Breast epithelium (tissue), 4 donors: ENCODE measurements at regions not wholly inside any gene's neighbourhood (a gene's known extent, or its start where the extent isn't known, plus 50 kb on each side); places are given as distances from the start of the nearest gene placed in this dataset.

Experiments
- DNase-seq, 2 donors: peaks; one replicate each; pipeline ENCODE4 v3.0.0-alpha.2; 2019; ENCODE audit warnings: low spot score in 2 of 2
- H3K27ac ChIP-seq, 2 donors: fragments of 200-600 bp; sonication (generic) in 1 of 2; one replicate each; pipeline ENCODE4 v1.5.1; 2016 to 2019; ENCODE audit warnings: mild to moderate bottlenecking in 1 of 2
- H3K27me3 ChIP-seq, 2 donors: fragments of 200-600 bp; sonication (generic) in 1 of 2; one replicate each; pipeline versions ENCODE4 v1.5.1 to v1.6.0; 2017 to 2019; ENCODE audit warnings: control low read depth in 1 of 2, mild to moderate bottlenecking in 1 of 2
- H3K36me3 ChIP-seq: fragments of 200-600 bp; one replicate; pipeline ENCODE4 v1.5.1; 2019
- H3K4me1 ChIP-seq, 2 donors: fragments of 200-600 bp; sonication (generic); one replicate each; pipeline ENCODE4 v1.5.1; 2016 to 2019; ENCODE audit warnings: control low read depth in 1 of 2
- H3K4me3 ChIP-seq, 3 donors: fragments of 200-600 bp; sonication (generic); 1 replicate in 2 of 3; 2 replicates in 1 of 3; pipeline ENCODE4 v1.5.1; 2016 to 2019; ENCODE audit warnings: mild to moderate bottlenecking in 3 of 3, moderate library complexity in 2 of 3
- H3K9me3 ChIP-seq, 2 donors: fragments of 200-600 bp; sonication (generic) in 1 of 2; one replicate each; pipeline ENCODE4 v1.5.1; 2016 to 2019; ENCODE audit warnings: control low read depth in 1 of 2
- POLR2A ChIP-seq: fragments of 450-650 bp; IDR thresholded peaks from one replicate; pipeline ENCODE4 v1.6.1; 2016; ENCODE audit warnings: antibody characterized with exemption, mild to moderate bottlenecking, moderate library complexity
- POLR2AphosphoS5 ChIP-seq, 3 donors: sonication (generic); formaldehyde crosslinking; IDR thresholded peaks; one replicate each; pipeline ENCODE4 v1.6.1; 2017; ENCODE audit warnings: antibody characterized with exemption in 3 of 3
- intact Hi-C: fragments of 100-400 bp; cut with DNase I; formaldehyde crosslinking; loops from one replicate; pipeline ENCODE4 v1.15.1; 2023; ENCODE audit warnings: low total_unique reads
- TF ChIP-seq, protein P1 (sequence below), 3 donors: fragments of 450-650 bp; IDR thresholded peaks; one replicate each; pipeline ENCODE4 v1.5.1; 2016 to 2017; ENCODE audit warnings: antibody characterized with exemption in 3 of 3, mild to moderate bottlenecking in 3 of 3, moderate library complexity in 3 of 3

- no peaks in the 10 kb centered on the region for H3K9me3 ChIP-seq
- DNase-seq = no peak
- H3K4me1 ChIP-seq = no peaks in the 10 kb centered on the region
- intact Hi-C loops = no loop called here
- H3K27me3 ChIP-seq = peaks cover 0 to 9% of the 10 kb centered on the region in 2 donors
- no peak overlapping the region for H3K4me3 ChIP-seq
- H3K36me3 ChIP-seq = no peaks in the 10 kb centered on the region
- TF ChIP-seq POLR2AphosphoS5 (IDR thresholded peaks at IDR 0.05) (no peak), POLR2A (no peak)
- TF ChIP-seq, protein P1, sequence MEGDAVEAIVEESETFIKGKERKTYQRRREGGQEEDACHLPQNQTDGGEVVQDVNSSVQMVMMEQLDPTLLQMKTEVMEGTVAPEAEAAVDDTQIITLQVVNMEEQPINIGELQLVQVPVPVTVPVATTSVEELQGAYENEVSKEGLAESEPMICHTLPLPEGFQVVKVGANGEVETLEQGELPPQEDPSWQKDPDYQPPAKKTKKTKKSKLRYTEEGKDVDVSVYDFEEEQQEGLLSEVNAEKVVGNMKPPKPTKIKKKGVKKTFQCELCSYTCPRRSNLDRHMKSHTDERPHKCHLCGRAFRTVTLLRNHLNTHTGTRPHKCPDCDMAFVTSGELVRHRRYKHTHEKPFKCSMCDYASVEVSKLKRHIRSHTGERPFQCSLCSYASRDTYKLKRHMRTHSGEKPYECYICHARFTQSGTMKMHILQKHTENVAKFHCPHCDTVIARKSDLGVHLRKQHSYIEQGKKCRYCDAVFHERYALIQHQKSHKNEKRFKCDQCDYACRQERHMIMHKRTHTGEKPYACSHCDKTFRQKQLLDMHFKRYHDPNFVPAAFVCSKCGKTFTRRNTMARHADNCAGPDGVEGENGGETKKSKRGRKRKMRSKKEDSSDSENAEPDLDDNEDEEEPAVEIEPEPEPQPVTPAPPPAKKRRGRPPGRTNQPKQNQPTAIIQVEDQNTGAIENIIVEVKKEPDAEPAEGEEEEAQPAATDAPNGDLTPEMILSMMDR (IDR thresholded peaks at IDR 0.05) = no peak
- no peak overlapping the region for H3K27ac ChIP-seq
Observed at GRCh38 chr10:125462845-125463244, 220.1 kb downstream of the TEX36 start.

GRCh38 chr10:125460326-125460725 is 222.6 kb downstream of the TEX36 start:
- H3K4me3 ChIP-seq = no peak overlapping the region
- no peaks in the 10 kb centered on the region for H3K36me3 ChIP-seq
- TF ChIP-seq POLR2AphosphoS5 (IDR thresholded peaks at IDR 0.05) = no peak
- TF ChIP-seq POLR2A = no peak
- TF ChIP-seq, protein P1 (IDR thresholded peaks at IDR 0.05) = no peak
- no peaks in the 10 kb centered on the region for H3K9me3 ChIP-seq
- no peak overlapping the region for H3K27ac ChIP-seq
- DNase-seq = no peak
- intact Hi-C loops = no loop called here
- H3K4me1 ChIP-seq = no peaks in the 10 kb centered on the region
- H3K27me3 ChIP-seq = no peaks in the 10 kb centered on the region

DNA sequence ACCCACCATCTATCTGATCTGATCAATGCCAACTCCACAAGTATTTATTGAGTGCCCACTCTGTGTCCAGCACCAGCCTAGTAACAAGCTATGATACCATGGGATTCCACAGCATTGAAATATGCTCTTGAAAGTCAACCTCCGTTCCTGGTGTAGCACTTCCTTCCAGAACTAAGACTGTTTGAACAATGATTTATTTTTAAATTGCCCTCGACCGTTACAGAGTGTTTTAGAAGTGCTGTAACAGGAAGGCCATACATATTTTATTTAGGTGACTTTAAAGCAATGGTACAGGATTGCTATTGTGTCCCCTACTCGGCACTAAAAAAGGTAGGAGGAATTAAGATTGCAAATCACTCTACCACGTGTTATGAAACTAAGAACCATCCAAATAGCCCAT is 225.6 kb downstream of the TEX36 start:
- intact Hi-C loops = no loop called here
- no peak overlapping the region for H3K27ac ChIP-seq
- no peak for TF ChIP-seq POLR2AphosphoS5 (IDR thresholded peaks at IDR 0.05)
- TF ChIP-seq, protein P1 (IDR thresholded peaks at IDR 0.05) = no peak
- no peak for TF ChIP-seq POLR2A
- H3K4me1 ChIP-seq = no peaks in the 10 kb centered on the region
- no peak overlapping the region for H3K4me3 ChIP-seq
- no peaks in the 10 kb centered on the region for H3K36me3 ChIP-seq
- no peak for DNase-seq
- no peaks in the 10 kb centered on the region for H3K9me3 ChIP-seq
- H3K27me3 ChIP-seq = no peaks in the 10 kb centered on the region

- Histone ChIP-seq H3K9me3 (no peaks in the 10 kb centered on the region), H3K27me3 (no peaks in the 10 kb centered on the region), H3K27ac (no peak overlapping the region), H3K36me3 (no peaks in the 10 kb centered on the region), H3K4me1 (no peaks in the 10 kb centered on the region), H3K4me3 (no peak overlapping the region)
- DNase-seq = no peak
- intact Hi-C loops = no loop called here
- TF ChIP-seq, protein P1 (IDR thresholded peaks at IDR 0.05) = no peak
- TF ChIP-seq POLR2A (no peak), POLR2AphosphoS5 (IDR thresholded peaks at IDR 0.05) (no peak)
Observed at GRCh38 chr10:125455855-125456254, 227.1 kb downstream of the TEX36 start.

DNA sequence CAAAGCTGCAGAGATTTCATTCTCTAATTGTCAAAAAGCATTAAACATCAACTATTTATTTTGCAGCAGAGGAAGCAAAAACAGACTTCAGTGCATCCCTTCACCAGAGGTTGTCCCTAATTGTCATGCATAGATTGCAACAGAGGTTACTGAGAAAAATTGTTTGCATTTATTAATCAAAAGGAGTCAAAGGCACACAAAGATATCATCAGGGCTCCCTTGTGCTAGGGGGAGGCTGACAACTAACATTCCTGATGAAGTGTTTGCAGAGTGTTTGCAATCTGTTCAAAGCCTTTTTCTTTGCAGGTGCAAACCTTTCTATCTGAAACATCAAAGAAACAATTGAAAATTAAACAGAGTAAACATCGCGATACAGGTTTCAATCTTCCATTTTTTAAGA is 227.5 kb downstream of the TEX36 start:
- Histone ChIP-seq H3K4me1 (no peaks in the 10 kb centered on the region), H3K27me3 (no peaks in the 10 kb centered on the region), H3K4me3 (no peak overlapping the region), H3K36me3 (no peaks in the 10 kb centered on the region), H3K27ac (no peak overlapping the region), H3K9me3 (no peaks in the 10 kb centered on the region)
- TF ChIP-seq, protein P1 (IDR thresholded peaks at IDR 0.05) = no peak
- TF ChIP-seq POLR2AphosphoS5 (IDR thresholded peaks at IDR 0.05) = no peak
- DNase-seq = no peak
- intact Hi-C loops = no loop called here
